GM18861 (cell line): ENCODE measurements at regions not wholly inside any gene's neighbourhood (a gene's known extent, or its start where the extent isn't known, plus 50 kb on each side); places are given as distances from the start of the nearest gene placed in this dataset.
A peak's percentile ranks its signal among the peaks of the same experiment; 100 is the strongest.

Experiments
- ATAC-seq: cut with Tn5 transposase; IDR thresholded peaks from one replicate; pipeline ENCODE4 v1.9.1; 2021; ENCODE audit not compliant: unreplicated experiment

- no peak for ATAC-seq
These were observed 128.7 kb upstream of the PKDCC start for GRCh38 chr2:41919135-41919534.

- ATAC-seq, result no peak
These were observed 127.6 kb upstream of the PKDCC start for GRCh38 chr2:41920181-41920580.

GRCh38 chr2:41920812-41921211 lies 127.0 kb upstream of the PKDCC start:
- ATAC-seq, result no peak

- ATAC-seq, result no peak
These were observed 125.6 kb upstream of the PKDCC start for GRCh38 chr2:41922177-41922576.

- ATAC-seq, result no peak
These were observed 124.5 kb upstream of the PKDCC start for GRCh38 chr2:41923156-41923786.

GRCh38 chr2:41924024-41924423 lies 123.8 kb upstream of the PKDCC start:
- no peak for ATAC-seq

- no peak for ATAC-seq
These were observed 123.0 kb upstream of the PKDCC start for GRCh38 chr2:41924709-41925408.

- no peak for ATAC-seq
These were observed 122.1 kb upstream of the PKDCC start for GRCh38 chr2:41925712-41926111.

- no peak for ATAC-seq
These were observed 120.9 kb upstream of the PKDCC start for GRCh38 chr2:41926614-41927580.

GRCh38 chr2:41927581-41928264 lies 120.1 kb upstream of the PKDCC start:
- no peak for ATAC-seq

GRCh38 chr2:41928526-41928925 lies 119.3 kb upstream of the PKDCC start:
- no peak for ATAC-seq

- peak; percentile 45 for ATAC-seq
These were observed 116.8 kb upstream of the PKDCC start for GRCh38 chr2:41930807-41931566.

- ATAC-seq, result no peak
These were observed 115.4 kb upstream of the PKDCC start for GRCh38 chr2:41932241-41933045.

- ATAC-seq, result no peak
These were observed 114.8 kb upstream of the PKDCC start for GRCh38 chr2:41933046-41933420.

- ATAC-seq, result no peak
These were observed 114.1 kb upstream of the PKDCC start for GRCh38 chr2:41933585-41934320.

GRCh38 chr2:41934329-41934958 lies 113.4 kb upstream of the PKDCC start:
- ATAC-seq, result no peak

GRCh38 chr2:41935002-41935401 lies 112.8 kb upstream of the PKDCC start:
- ATAC-seq, result no peak

- no peak for ATAC-seq
These were observed 112.0 kb upstream of the PKDCC start for GRCh38 chr2:41935825-41936224.
